ENCODE measurements at regions not wholly inside any gene's neighbourhood (a gene's known extent, or its start where the extent isn't known, plus 50 kb on each side); places are given as distances from the start of the nearest gene placed in this dataset.

- intact Hi-C loops (cut with DNase I) = no loop called here
- 71% methylated on average over 1 of the region's 1 CpG for WGBS
These were observed 426.6 kb downstream of the PMP22 start for GRCh38 chr17:14838567-14838966.

GRCh38 chr17:14833201-14833785 lies 431.8 kb downstream of the PMP22 start:
- Histone ChIP-seq H3K4me1 (no peaks in the 10 kb centered on the region), H3K36me3 (no peaks in the 10 kb centered on the region), H3K27me3 (peaks cover 0 to 8% (median 0%) of the 10 kb centered on the region in 4 donors), H3K27ac (replicated peaks in 1 of 4) (no peak overlapping the region), H3K9me3 (no peaks in the 10 kb centered on the region), H3K4me3 (no peak overlapping the region)
- intact Hi-C loops (cut with DNase I) = no loop called here
- DNase-seq (ENCODE audit: extremely low spot score) = no peak
- TF ChIP-seq CTCF (IDR thresholded peaks at IDR 0.05) (no peak), POLR2A (IDR thresholded peaks at IDR 0.05; ENCODE audit: low read depth) (no peak), EP300 (IDR thresholded peaks at IDR 0.05) (no peak), POLR2AphosphoS5 (IDR thresholded peaks at IDR 0.05) (no peak)
- WGBS = 39% methylated on average over 6 of the region's 6 CpGs

More at GRCh38 chr17:14838567-14838966, 426.6 kb downstream of the PMP22 start:
- peaks cover 0 to 5% (median 0%) of the 10 kb centered on the region in 4 donors for H3K27me3 ChIP-seq
- no peaks in the 10 kb centered on the region for H3K9me3 ChIP-seq
- no peak for DNase-seq (ENCODE audit: extremely low spot score)
- TF ChIP-seq POLR2AphosphoS5 (IDR thresholded peaks at IDR 0.05) (no peak), EP300 (IDR thresholded peaks at IDR 0.05) (no peak), POLR2A (IDR thresholded peaks at IDR 0.05; ENCODE audit: low read depth) (no peak), CTCF (IDR thresholded peaks at IDR 0.05) (no peak)
- H3K4me3 ChIP-seq = no peak overlapping the region
- H3K4me1 ChIP-seq = no peaks in the 10 kb centered on the region
- H3K36me3 ChIP-seq = no peaks in the 10 kb centered on the region
- no peak overlapping the region for H3K27ac ChIP-seq (replicated peaks in 1 of 4)

GRCh38 chr17:14831491-14831890 lies 433.6 kb downstream of the PMP22 start:
- Histone ChIP-seq H3K4me1 (no peaks in the 10 kb centered on the region), H3K27ac (replicated peaks in 1 of 4) (no peak overlapping the region), H3K36me3 (no peaks in the 10 kb centered on the region), H3K9me3 (no peaks in the 10 kb centered on the region), H3K4me3 (no peak overlapping the region), H3K27me3 (peaks cover 0 to 13% (median 0%) of the 10 kb centered on the region in 4 donors)
- intact Hi-C loops (cut with DNase I) = no loop called here
- WGBS = 33% methylated on average over 2 of the region's 2 CpGs
- TF ChIP-seq POLR2AphosphoS5 (IDR thresholded peaks at IDR 0.05) (no peak), CTCF (IDR thresholded peaks at IDR 0.05) (no peak), POLR2A (IDR thresholded peaks at IDR 0.05; ENCODE audit: low read depth) (no peak), EP300 (IDR thresholded peaks at IDR 0.05) (no peak)
- no peak for DNase-seq (ENCODE audit: extremely low spot score)

- DNase-seq (ENCODE audit: extremely low spot score) = no peak
- TF ChIP-seq CTCF (IDR thresholded peaks at IDR 0.05) (no peak), POLR2A (IDR thresholded peaks at IDR 0.05; ENCODE audit: low read depth) (no peak), POLR2AphosphoS5 (IDR thresholded peaks at IDR 0.05) (no peak), EP300 (IDR thresholded peaks at IDR 0.05) (no peak)
- Histone ChIP-seq H3K4me1 (no peaks in the 10 kb centered on the region), H3K27ac (replicated peaks in 1 of 4) (no peak overlapping the region), H3K36me3 (no peaks in the 10 kb centered on the region), H3K9me3 (peaks cover 0 to 6% (median 3%) of the 10 kb centered on the region in 4 donors), H3K27me3 (peaks cover 0 to 5% (median 0%) of the 10 kb centered on the region in 4 donors), H3K4me3 (no peak overlapping the region)
- 53% methylated on average over 6 of the region's 6 CpGs for WGBS
- intact Hi-C loops (cut with DNase I) = no loop called here
These were observed 437.7 kb downstream of the PMP22 start for GRCh38 chr17:14827396-14827919.

Measured in esophagus muscularis mucosa (tissue), 4 donors.